ENCODE measurements at regions not wholly inside any gene's neighbourhood (a gene's known extent, or its start where the extent isn't known, plus 50 kb on each side); places are given as distances from the start of the nearest gene placed in this dataset.

DNA sequence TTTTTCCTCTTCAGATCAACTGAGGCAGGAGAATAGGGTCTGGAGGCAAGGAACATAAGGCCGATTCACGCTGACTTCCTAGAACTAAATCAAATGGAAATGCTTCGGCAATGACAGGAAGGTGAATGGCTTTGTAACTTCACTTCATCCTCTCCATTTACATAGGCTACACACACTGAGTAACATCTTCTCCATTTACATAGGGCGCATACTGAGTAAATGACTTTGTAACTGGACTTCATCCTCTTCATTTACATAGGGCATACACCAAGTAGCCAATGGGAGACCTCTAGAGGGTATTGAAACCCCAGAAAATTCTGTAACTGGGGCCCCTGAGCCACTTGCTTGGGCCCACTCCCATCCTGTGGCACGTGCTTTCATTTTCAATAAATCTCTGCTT, 71.0 kb upstream of the CPSF6 start:
- no peak for TF ChIP-seq POLR2AphosphoS5 (IDR thresholded peaks at IDR 0.05)
- TF ChIP-seq, protein P1, sequence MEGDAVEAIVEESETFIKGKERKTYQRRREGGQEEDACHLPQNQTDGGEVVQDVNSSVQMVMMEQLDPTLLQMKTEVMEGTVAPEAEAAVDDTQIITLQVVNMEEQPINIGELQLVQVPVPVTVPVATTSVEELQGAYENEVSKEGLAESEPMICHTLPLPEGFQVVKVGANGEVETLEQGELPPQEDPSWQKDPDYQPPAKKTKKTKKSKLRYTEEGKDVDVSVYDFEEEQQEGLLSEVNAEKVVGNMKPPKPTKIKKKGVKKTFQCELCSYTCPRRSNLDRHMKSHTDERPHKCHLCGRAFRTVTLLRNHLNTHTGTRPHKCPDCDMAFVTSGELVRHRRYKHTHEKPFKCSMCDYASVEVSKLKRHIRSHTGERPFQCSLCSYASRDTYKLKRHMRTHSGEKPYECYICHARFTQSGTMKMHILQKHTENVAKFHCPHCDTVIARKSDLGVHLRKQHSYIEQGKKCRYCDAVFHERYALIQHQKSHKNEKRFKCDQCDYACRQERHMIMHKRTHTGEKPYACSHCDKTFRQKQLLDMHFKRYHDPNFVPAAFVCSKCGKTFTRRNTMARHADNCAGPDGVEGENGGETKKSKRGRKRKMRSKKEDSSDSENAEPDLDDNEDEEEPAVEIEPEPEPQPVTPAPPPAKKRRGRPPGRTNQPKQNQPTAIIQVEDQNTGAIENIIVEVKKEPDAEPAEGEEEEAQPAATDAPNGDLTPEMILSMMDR (IDR thresholded peaks at IDR 0.05; ENCODE audit: poor library complexity, severe bottlenecking), result no peak
- TF ChIP-seq TAF1 (IDR thresholded peaks at IDR 0.05; ENCODE audit: low read depth), result no peak
- no peak for TF ChIP-seq EZH2 (IDR thresholded peaks at IDR 0.05; ENCODE audit: borderline replicate concordance, insufficient read depth, low read length, poor library complexity, severe bottlenecking)
- TF ChIP-seq REST (IDR thresholded peaks at IDR 0.05; ENCODE audit: borderline replicate concordance), result no peak
- no peak for TF ChIP-seq RAD21 (conservative IDR thresholded peaks at IDR 0.05)

Data from neural cell (in vitro differentiated cells).